H1 (cell line): ENCODE measurements at regions not wholly inside any gene's neighbourhood (a gene's known extent, or its start where the extent isn't known, plus 50 kb on each side); places are given as distances from the start of the nearest gene placed in this dataset.

Experiments
- CHD2 ChIP-seq: IDR thresholded peaks from 2 replicates; pipeline ENCODE4 v1.6.1; 2012; ENCODE audit warnings: low read length, improper control_type of control experiment
- SAP30 ChIP-seq: fragments of 300-600 bp; sonication (generic); IDR thresholded peaks from 2 replicates; pipeline ENCODE4 v1.7.1; 2012; ENCODE audit warnings: low read length, moderate library complexity, mild to moderate bottlenecking, inconsistent platforms; ENCODE audit not compliant: insufficient read depth, insufficient replicate concordance

DNA sequence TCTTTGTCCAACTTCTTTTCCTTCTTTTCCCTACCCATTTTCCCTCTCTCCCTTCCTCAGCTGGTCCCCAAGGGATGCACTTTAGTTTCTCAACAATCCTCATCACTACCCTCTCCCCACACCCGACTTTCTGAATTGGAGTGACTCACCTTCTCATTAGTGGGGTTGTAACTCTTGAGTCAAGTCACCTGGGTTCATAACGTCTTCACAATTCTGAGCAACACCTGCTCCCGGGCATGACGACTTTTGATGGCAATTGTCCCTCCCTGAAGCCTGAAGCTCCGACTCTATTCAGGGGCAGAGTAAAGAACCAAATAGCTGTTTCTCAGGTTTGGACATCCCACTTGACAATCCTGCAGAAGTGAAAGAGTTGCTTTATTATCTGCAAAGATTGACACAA lies 82.7 kb upstream of the OTX2 start (continued):
- no peak for TF ChIP-seq SAP30
- no peak for TF ChIP-seq CHD2
